IMR-90 (cell line): ENCODE measurements at regions not wholly inside any gene's neighbourhood (a gene's known extent, or its start where the extent isn't known, plus 50 kb on each side); places are given as distances from the start of the nearest gene placed in this dataset.

Experiments used
- ATAC-seq: fragments of 200-7000 bp; cut with Tn5 transposase; 2 replicates; pipeline ENCODE4 v1.9.1; 2020; ENCODE audit warnings: low read depth, mild to moderate bottlenecking, moderate library complexity
- BruUV-seq: library from RNA; stranded (reverse); fragments of 400-500 nt; replicated peaks from 2 replicates; lab custom pipeline; 2021; lab: Mats Ljungman, UMichigan
- CTCF ChIA-PET: fragments of 300-600 bp; formaldehyde crosslinking; extraction: SDS; loops from one replicate; lab custom pipeline; 2021; ENCODE audit warnings: antibody characterized with exemption; lab: Yijun Ruan, JAX
- POLR2A ChIA-PET: fragments of 300-600 bp; sonication (Branson Sonifier 250); formaldehyde crosslinking; loops from one replicate; lab custom pipeline; 2022; ENCODE audit warnings: antibody characterized with exemption; ENCODE audit not compliant: unreplicated experiment; lab: Charles Lee
- DNase-seq: peaks from one replicate; pipeline ENCODE4 v3.0.0; 2013
- H2AFZ ChIP-seq: replicated peaks from 2 replicates; pipeline ENCODE3; 2013; ENCODE audit warnings: low read length, mild to moderate bottlenecking; ENCODE audit not compliant: poor library complexity
- H2AK5ac ChIP-seq: 2 replicates; pipeline ENCODE4 v1.6.1; 2013; ENCODE audit warnings: low read depth, low read length, inconsistent platforms
- H2AK9ac ChIP-seq: replicated peaks from 2 replicates; pipeline ENCODE3; 2013; ENCODE audit warnings: mild to moderate bottlenecking, low read depth, low read length, moderate library complexity; ENCODE audit not compliant: poor library complexity
- H2BK120ac ChIP-seq: 2 replicates; pipeline ENCODE4 v1.6.1; 2013; ENCODE audit warnings: low read depth, low read length, inconsistent platforms
- H2BK15ac ChIP-seq: 3 replicates; pipeline ENCODE4 v1.6.1; 2013; ENCODE audit warnings: low read depth, low read length, inconsistent platforms
- H2BK20ac ChIP-seq: 2 replicates; pipeline ENCODE4 v1.6.1; 2013; ENCODE audit warnings: low read depth, mild to moderate bottlenecking, inconsistent platforms, low read length, moderate library complexity
- H2BK5ac ChIP-seq: 2 replicates; pipeline ENCODE4 v1.6.1; 2013; ENCODE audit warnings: mild to moderate bottlenecking, low read depth, low read length, inconsistent platforms; ENCODE audit not compliant: poor library complexity, severe bottlenecking
- H3K14ac ChIP-seq: replicated peaks from 2 replicates; pipeline ENCODE4 v1.6.1; 2013; ENCODE audit warnings: low read depth, low read length, inconsistent platforms
- H3K18ac ChIP-seq: 2 replicates; pipeline ENCODE4 v1.6.1; 2013; ENCODE audit warnings: low read depth, low read length, control low read depth
- H3K23ac ChIP-seq: 2 replicates; pipeline ENCODE4 v1.6.1; 2013; ENCODE audit warnings: low read depth, low read length, inconsistent platforms
- H3K27ac ChIP-seq: 2 replicates; pipeline ENCODE4 v1.5.1; 2013; ENCODE audit warnings: mild to moderate bottlenecking, control low read depth, low read length; ENCODE audit not compliant: insufficient read depth
- H3K27me3 ChIP-seq: 2 replicates; pipeline ENCODE4 v1.6.1; 2013; ENCODE audit warnings: low read length; ENCODE audit not compliant: control insufficient read depth, insufficient read depth
- H3K36me3 ChIP-seq: 2 replicates; pipeline ENCODE4 v1.6.1; 2013; ENCODE audit warnings: low read length, mixed read lengths; ENCODE audit not compliant: control insufficient read depth, insufficient read depth
- H3K4ac ChIP-seq: 2 replicates; pipeline ENCODE4 v1.6.1; 2013; ENCODE audit warnings: low read depth, low read length, inconsistent platforms
- H3K4me1 ChIP-seq: 2 replicates; pipeline ENCODE4 v1.6.1; 2013; ENCODE audit warnings: low read length, mixed read lengths; ENCODE audit not compliant: control insufficient read depth, insufficient read depth
- H3K4me2 ChIP-seq: 2 replicates; pipeline ENCODE4 v1.6.1; 2013; ENCODE audit warnings: low read depth, mild to moderate bottlenecking, control low read depth, low read length, moderate library complexity
- H3K4me3 ChIP-seq: 2 replicates; pipeline ENCODE4 v1.5.1; 2013; ENCODE audit warnings: low read depth, mild to moderate bottlenecking, control low read depth, low read length, moderate library complexity; ENCODE audit not compliant: insufficient read depth
- H3K56ac ChIP-seq: 2 replicates; pipeline ENCODE4 v1.6.1; 2013; ENCODE audit warnings: low read length, inconsistent platforms; ENCODE audit not compliant: insufficient read depth; ENCODE audit errors: extremely low read depth
- H3K79me1 ChIP-seq, 2 experiments: 2 replicates each; pipeline ENCODE4 v1.6.1; 2013; ENCODE audit warnings: low read length in 2 of 2, inconsistent platforms in 1 of 2, low read depth in 1 of 2
- H3K9ac ChIP-seq: 2 replicates; pipeline ENCODE4 v1.6.1; 2013; ENCODE audit warnings: low read depth, low read length, control low read depth
- H3K9me1 ChIP-seq: 2 replicates; pipeline ENCODE4 v1.6.1; 2013; ENCODE audit warnings: low read length, inconsistent platforms; ENCODE audit not compliant: insufficient read depth
- H3K9me3 ChIP-seq: 2 replicates; pipeline ENCODE4 v1.6.1; 2013; ENCODE audit warnings: low read length; ENCODE audit not compliant: control insufficient read depth, insufficient read depth
- H4K20me1 ChIP-seq: 2 replicates; pipeline ENCODE4 v1.6.1; 2013; ENCODE audit warnings: low read length, inconsistent platforms; ENCODE audit not compliant: insufficient read depth
- H4K5ac ChIP-seq: 2 replicates; pipeline ENCODE4 v1.6.1; 2013; ENCODE audit warnings: mild to moderate bottlenecking, low read depth, low read length, control low read depth
- H4K8ac ChIP-seq, 2 experiments: 2 replicates each; pipeline ENCODE4 v1.6.1; 2013; ENCODE audit warnings: low read depth in 2 of 2, low read length in 2 of 2, control low read depth in 1 of 2, inconsistent platforms in 1 of 2
- H4K91ac ChIP-seq: 2 replicates; pipeline ENCODE4 v1.6.1; 2013; ENCODE audit warnings: low read depth, low read length, inconsistent platforms; ENCODE audit not compliant: insufficient read depth
- BHLHE40 ChIP-seq: fragments of 150-350 bp; IDR thresholded peaks from 2 replicates; pipeline ENCODE4 v1.6.1; 2016; ENCODE audit warnings: mild to moderate bottlenecking, low read depth, low read length
- CEBPB ChIP-seq: IDR thresholded peaks from 2 replicates; pipeline ENCODE4 v1.6.1; 2012; ENCODE audit warnings: low read depth, low read length, improper control_type of control experiment
- CHD1 ChIP-seq: IDR thresholded peaks from 2 replicates; pipeline ENCODE4 v1.6.1; 2012; ENCODE audit warnings: low read depth, low read length, improper control_type of control experiment
- CTCF ChIP-seq: conservative IDR thresholded peaks from 2 replicates; pipeline ENCODE4 v1.5.1; 2012; ENCODE audit warnings: mild to moderate bottlenecking, low read depth, low read length, improper control_type of control experiment
- FOS ChIP-seq: fragments of 150-350 bp; IDR thresholded peaks from 2 replicates; pipeline ENCODE4 v1.6.1; 2016; ENCODE audit warnings: low read depth, low read length
- MAFK ChIP-seq: IDR thresholded peaks from 2 replicates; pipeline ENCODE4 v1.6.1; 2012; ENCODE audit warnings: low read depth, low read length, improper control_type of control experiment
- MXI1 ChIP-seq: IDR thresholded peaks from 2 replicates; pipeline ENCODE4 v1.6.1; 2012; ENCODE audit warnings: low read depth, mild to moderate bottlenecking, low read length, moderate library complexity, borderline replicate concordance
- POLR2A ChIP-seq: IDR thresholded peaks from 2 replicates; pipeline ENCODE4 v1.6.1; 2012; ENCODE audit warnings: mild to moderate bottlenecking, low read depth, low read length
- RCOR1 ChIP-seq: IDR thresholded peaks from 2 replicates; pipeline ENCODE4 v1.6.1; 2012; ENCODE audit warnings: mild to moderate bottlenecking, low read length, improper control_type of control experiment; ENCODE audit not compliant: insufficient replicate concordance
- RFX5 ChIP-seq: IDR thresholded peaks from 2 replicates; pipeline ENCODE4 v1.8.0; 2012; ENCODE audit warnings: low read depth, mild to moderate bottlenecking, low read length, moderate library complexity
- dilution Hi-C: fragments of 300-500 bp; cut with HindIII; formaldehyde crosslinking; loops from one replicate; pipeline ENCODE4 v1.14.3; 2018; ENCODE audit warnings: low sequenced_read_pairs; ENCODE audit not compliant: unreplicated experiment
- in situ Hi-C: fragments of 300-500 bp; cut with MboI; formaldehyde crosslinking; loops from 3 replicates; pipeline ENCODE4 v1.14.3; 2019; ENCODE audit warnings: low sequenced_read_pairs, inconsistent platforms, mixed read lengths
- intact Hi-C: fragments of 100-400 bp; cut with micrococcal nuclease; formaldehyde crosslinking; loops from 2 replicates; pipeline ENCODE4 v1.10.0; 2022
- TF ChIP-seq, protein P1 (sequence below): fragments of 150-350 bp; IDR thresholded peaks from 2 replicates; pipeline ENCODE4 v1.6.1; 2016; ENCODE audit warnings: low read depth, mild to moderate bottlenecking, low read length, moderate library complexity, borderline replicate concordance
- TF ChIP-seq, protein P2 (sequence below): fragments of 150-350 bp; IDR thresholded peaks from 2 replicates; pipeline ENCODE4 v1.6.1; 2017; ENCODE audit warnings: mild to moderate bottlenecking, antibody characterized with exemption, low read length, low read depth

DNA sequence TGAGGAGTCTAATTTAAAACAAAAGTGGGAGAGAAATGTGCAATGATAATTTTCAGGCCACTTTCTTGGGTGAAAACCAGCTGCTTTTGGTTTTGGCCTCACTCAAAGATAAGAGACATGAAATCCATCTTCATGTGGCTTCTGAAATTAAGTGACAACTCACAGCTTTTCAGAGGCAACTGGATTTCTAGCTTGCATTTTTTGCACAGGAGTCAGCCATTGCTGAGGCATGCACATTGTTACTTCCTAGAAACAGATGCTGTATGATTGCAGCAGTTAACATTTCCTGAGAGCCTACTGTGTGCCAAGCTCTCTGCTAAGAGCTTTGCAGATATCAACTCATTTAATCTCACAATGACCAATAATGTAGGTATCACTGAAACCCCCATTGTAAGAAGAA is 562.6 kb downstream of the NR2F1-AS1 start:
- Histone ChIP-seq H3K9me3 (no peaks in the 10 kb centered on the region), H2BK20ac (no peak overlapping the region), H3K4me2 (no peak overlapping the region), H3K56ac (no peak overlapping the region), H3K79me1 (no peaks in the 10 kb centered on the region), H4K91ac (no peak overlapping the region), H3K4me3 (no peak overlapping the region), H3K18ac (no peak overlapping the region), H3K4me1 (peaks cover 2% of the 10 kb centered on the region; the same call in 1 of the 2 replicates), H2BK5ac (no peak overlapping the region), H4K5ac (no peak overlapping the region), H3K23ac (no peak overlapping the region), H2AK9ac (no peak overlapping the region), H3K14ac (no peak overlapping the region), H3K36me3 (no peaks in the 10 kb centered on the region), H2AK5ac (no peak overlapping the region), H4K20me1 (no peaks in the 10 kb centered on the region), H2AFZ (no peak overlapping the region), H3K27me3 (no peaks in the 10 kb centered on the region), H4K8ac (no peak overlapping the region), H2BK15ac (no peak overlapping the region), H3K27ac (no peak overlapping the region), H2BK120ac (no peak overlapping the region), H3K9ac (no peak overlapping the region), H3K4ac (no peak overlapping the region), H3K9me1 (no peaks in the 10 kb centered on the region)
- DNase-seq, result peak; percentile 23
- CTCF ChIA-PET, result interaction anchor here (1.2 kb wide), 1 partner anchor 23 kb away, joined by 3 read pairs; no protein-coding TSS in a partner anchor
- intact Hi-C loops (no loop called here), in situ Hi-C loops (no loop called here), dilution Hi-C loops (no loop called here)
- no peak for ATAC-seq
- TF ChIP-seq BHLHE40, result no peak
- no peak for TF ChIP-seq MAFK
- no peak for TF ChIP-seq POLR2A
- TF ChIP-seq CHD1, result no peak
- no peak for TF ChIP-seq CTCF
- no peak for TF ChIP-seq CEBPB
- TF ChIP-seq, protein P1, sequence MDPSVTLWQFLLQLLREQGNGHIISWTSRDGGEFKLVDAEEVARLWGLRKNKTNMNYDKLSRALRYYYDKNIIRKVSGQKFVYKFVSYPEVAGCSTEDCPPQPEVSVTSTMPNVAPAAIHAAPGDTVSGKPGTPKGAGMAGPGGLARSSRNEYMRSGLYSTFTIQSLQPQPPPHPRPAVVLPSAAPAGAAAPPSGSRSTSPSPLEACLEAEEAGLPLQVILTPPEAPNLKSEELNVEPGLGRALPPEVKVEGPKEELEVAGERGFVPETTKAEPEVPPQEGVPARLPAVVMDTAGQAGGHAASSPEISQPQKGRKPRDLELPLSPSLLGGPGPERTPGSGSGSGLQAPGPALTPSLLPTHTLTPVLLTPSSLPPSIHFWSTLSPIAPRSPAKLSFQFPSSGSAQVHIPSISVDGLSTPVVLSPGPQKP, result no peak
- TF ChIP-seq MXI1, result no peak
- TF ChIP-seq RCOR1, result no peak
- TF ChIP-seq, protein P2, sequence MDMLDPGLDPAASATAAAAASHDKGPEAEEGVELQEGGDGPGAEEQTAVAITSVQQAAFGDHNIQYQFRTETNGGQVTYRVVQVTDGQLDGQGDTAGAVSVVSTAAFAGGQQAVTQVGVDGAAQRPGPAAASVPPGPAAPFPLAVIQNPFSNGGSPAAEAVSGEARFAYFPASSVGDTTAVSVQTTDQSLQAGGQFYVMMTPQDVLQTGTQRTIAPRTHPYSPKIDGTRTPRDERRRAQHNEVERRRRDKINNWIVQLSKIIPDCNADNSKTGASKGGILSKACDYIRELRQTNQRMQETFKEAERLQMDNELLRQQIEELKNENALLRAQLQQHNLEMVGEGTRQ, result no peak
- no peak for TF ChIP-seq FOS
- TF ChIP-seq RFX5, result no peak
- no TSS peak for BruUV-seq
- POLR2A ChIA-PET, result no interaction called here
